Liver (tissue), 3 donors: ENCODE measurements at regions not wholly inside any gene's neighbourhood (a gene's known extent, or its start where the extent isn't known, plus 50 kb on each side); places are given as distances from the start of the nearest gene placed in this dataset.

Experiments used
- CTCF ChIP-seq: fragments of 150-350 bp; IDR thresholded peaks from 2 replicates; pipeline ENCODE4 v1.5.1; 2017; ENCODE audit warnings: improper control_type of control experiment, low read depth, low read length; ENCODE audit not compliant: missing input control
- FOXA2 ChIP-seq: IDR thresholded peaks from 2 replicates; pipeline ENCODE4 v1.6.1; 2016; ENCODE audit warnings: antibody characterized with exemption
- SP1 ChIP-seq: IDR thresholded peaks from 2 replicates; pipeline ENCODE4 v1.6.1; 2018; ENCODE audit warnings: antibody characterized with exemption, mild to moderate bottlenecking
- donor health status: healthy.
- donor health status: healthy.

- TF ChIP-seq CTCF (no peak), SP1 (no peak), FOXA2 (no peak)
Observed at GRCh38 chr1:143748906-143749305, 222.9 kb downstream of the FAM72C start.
